HUES64 (cell line): ENCODE measurements at regions not wholly inside any gene's neighbourhood (a gene's known extent, or its start where the extent isn't known, plus 50 kb on each side); places are given as distances from the start of the nearest gene placed in this dataset.
"Not testable (repeated sequence)": the region's sequence is repeated elsewhere in the genome, so short reads cannot be mapped to it uniquely, and the experiment has no call there.

ENCODE experiments used
- H3K27ac ChIP-seq: 2 replicates; pipeline ENCODE4 v1.7.0; 2013; ENCODE audit warnings: low read depth, low read length, inconsistent platforms
- H3K27me3 ChIP-seq: 2 replicates; pipeline ENCODE4 v1.6.1; 2013; ENCODE audit warnings: mild to moderate bottlenecking, low read length; ENCODE audit not compliant: insufficient read depth
- H3K36me3 ChIP-seq: 2 replicates; pipeline ENCODE4 v1.6.1; 2013; ENCODE audit warnings: mild to moderate bottlenecking, low read length; ENCODE audit not compliant: insufficient read depth
- H3K4me1 ChIP-seq: 2 replicates; pipeline ENCODE4 v1.6.1; 2013; ENCODE audit warnings: mild to moderate bottlenecking, low read length, moderate library complexity; ENCODE audit not compliant: insufficient read depth
- H3K4me3 ChIP-seq: 2 replicates; pipeline ENCODE4 v1.5.1; 2013; ENCODE audit warnings: mild to moderate bottlenecking, low read length, moderate library complexity
- H3K9ac ChIP-seq: 2 replicates; pipeline ENCODE4 v1.6.1; 2013; ENCODE audit warnings: mild to moderate bottlenecking, low read depth, low read length
- H3K9me3 ChIP-seq: 2 replicates; pipeline ENCODE4 v1.6.1; 2013; ENCODE audit warnings: low read depth, low read length; ENCODE audit not compliant: insufficient read depth
- WGBS: fragments of 150-250, 120-280 bp; methylation state at CpG from one replicate; pipeline ENCODE4 v1.1.7; 2013; ENCODE audit warnings: missing lambda C conversion rate; 5-methylcytosine and 5-hydroxymethylcytosine counted together

DNA sequence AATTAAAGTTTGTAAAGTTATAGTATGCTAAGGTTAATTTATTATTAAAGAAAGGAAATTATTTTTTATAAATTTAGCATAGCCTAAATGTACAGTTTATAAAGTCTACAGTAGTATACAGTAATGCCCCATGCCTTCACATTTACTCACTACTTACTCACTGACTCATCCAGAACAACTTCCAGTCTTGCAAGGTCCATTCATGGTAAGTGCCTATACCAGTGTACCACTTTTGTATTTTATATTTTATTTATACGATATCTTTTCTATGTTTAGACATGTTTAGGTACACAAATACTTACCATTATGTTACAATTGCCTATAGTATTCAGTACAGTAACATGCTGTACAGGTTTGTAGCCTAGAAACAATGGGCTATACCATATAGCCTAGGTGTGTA lies 95.1 kb upstream of the GRIN2B start:
- Histone ChIP-seq H3K27me3 (no peaks in the 10 kb centered on the region), H3K36me3 (no peaks in the 10 kb centered on the region), H3K27ac (no peak overlapping the region), H3K9me3 (no peaks in the 10 kb centered on the region), H3K4me1 (peaks cover 4% of the 10 kb centered on the region; the same call in 1 of the 2 replicates), H3K4me3 (no peak overlapping the region), H3K9ac (no peak overlapping the region)
- WGBS = no CpG with 5 or more reads among the region's 1 CpG

DNA sequence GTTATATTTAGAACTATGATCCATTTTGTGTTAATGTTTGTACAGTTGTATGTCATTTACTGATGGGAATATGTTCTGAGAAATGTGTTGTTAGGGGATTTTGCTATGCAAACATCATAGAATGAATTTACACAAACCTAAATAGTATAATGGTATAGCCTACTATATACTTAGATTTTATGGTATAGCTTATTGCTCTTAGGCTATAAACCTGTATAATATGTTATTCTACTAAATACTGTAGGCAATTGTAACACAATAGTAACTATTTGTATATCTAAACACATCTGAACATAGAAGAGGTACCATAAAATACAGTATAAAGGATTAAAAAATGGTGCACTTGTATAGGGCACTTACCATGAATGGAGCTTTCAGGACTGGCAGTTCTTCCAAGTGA lies 105.4 kb upstream of the GRIN2B start:
- Histone ChIP-seq H3K27me3 (no peaks in the 10 kb centered on the region), H3K36me3 (no peaks in the 10 kb centered on the region), H3K9me3 (no peaks in the 10 kb centered on the region), H3K4me1 (no peaks in the 10 kb centered on the region), H3K9ac (no peak overlapping the region), H3K27ac (no peak overlapping the region), H3K4me3 (no peak overlapping the region)

DNA sequence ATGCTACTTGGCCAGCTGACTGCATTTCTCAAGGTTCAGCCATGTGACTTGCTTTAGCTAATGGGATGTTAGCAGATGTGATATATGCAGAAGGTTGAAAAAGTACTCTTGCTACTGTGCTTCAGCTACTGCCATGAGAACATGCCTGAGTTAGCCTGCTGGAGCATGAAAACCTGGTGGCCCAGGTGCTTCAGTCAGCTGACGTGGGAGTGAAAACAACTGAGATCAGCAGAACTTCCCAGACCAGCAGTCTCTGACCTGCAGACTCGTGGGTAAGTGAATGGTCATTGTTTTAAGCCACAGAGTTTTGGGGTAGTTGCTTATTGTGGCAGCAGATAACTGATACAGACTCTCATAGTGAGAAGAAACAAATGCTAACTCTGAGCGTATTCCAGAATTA lies 118.6 kb upstream of the GRIN2B start:
- H3K4me1 ChIP-seq = no peaks in the 10 kb centered on the region
- H3K9me3 ChIP-seq = no peaks in the 10 kb centered on the region
- WGBS = 93% methylated on average over 3 of the region's 3 CpGs
- no peaks in the 10 kb centered on the region for H3K27me3 ChIP-seq
- H3K9ac ChIP-seq = no peak overlapping the region
- H3K27ac ChIP-seq = no peak overlapping the region
- H3K36me3 ChIP-seq = no peaks in the 10 kb centered on the region
- no peak overlapping the region for H3K4me3 ChIP-seq

DNA sequence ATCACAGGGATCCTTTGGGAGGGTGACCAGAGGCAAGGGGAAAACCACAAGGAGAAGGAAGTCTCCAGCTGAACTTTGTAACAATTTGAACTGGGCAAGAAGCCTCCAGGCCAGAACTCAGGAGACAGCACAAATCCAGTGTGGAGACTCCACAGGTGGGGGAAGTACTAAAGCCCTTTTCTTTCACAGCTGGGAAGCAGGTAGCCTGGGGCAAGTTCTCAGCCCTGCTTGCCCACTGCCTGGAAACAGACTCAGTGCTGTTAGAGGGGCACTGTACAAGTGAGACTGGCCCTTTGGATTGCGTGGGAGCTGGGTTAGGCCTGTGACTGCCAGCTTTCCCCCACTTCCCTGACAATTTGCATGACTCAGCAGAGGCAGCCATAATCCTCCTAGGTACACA lies 120.2 kb upstream of the GRIN2B start:
- 93% methylated on average over 1 of the region's 1 CpG for WGBS

DNA sequence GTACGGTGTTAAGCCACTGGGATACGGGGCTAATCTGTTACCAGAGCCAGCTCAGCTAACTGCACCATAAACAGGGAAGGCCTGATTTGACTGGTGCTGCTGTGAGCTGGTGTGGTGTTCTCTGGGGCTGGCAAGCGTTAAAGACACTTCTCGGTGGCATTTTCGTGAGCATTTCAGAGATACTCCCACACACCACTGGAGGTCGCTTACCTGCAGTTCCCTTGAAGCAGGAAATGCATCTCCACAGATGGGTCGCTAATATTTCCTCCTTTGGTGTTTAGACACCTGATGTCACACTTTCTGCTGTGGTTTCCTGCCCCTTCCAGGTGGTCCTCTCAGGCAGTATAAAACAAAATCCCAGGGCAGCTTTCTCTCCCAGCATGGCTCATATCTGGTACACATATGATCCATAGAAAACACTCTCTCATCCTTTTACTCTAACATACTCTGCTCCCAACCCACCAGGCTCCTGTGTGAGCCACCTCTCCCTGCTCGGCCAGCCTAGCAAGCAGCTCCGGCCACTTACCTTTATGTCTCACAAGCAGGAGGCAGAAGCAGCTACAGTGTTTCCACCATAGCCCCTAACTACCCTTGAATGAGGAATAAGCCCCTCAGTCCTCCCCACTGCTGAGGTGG lies 129.9 kb upstream of the GRIN2B start:
- no peaks in the 10 kb centered on the region for H3K9me3 ChIP-seq
- 54% methylated on average over 9 of the region's 9 CpGs for WGBS
- no peaks in the 10 kb centered on the region for H3K36me3 ChIP-seq
- H3K27me3 ChIP-seq = no peaks in the 10 kb centered on the region
- H3K4me3 ChIP-seq = no peak overlapping the region
- no peak overlapping the region for H3K27ac ChIP-seq
- H3K9ac ChIP-seq = no peak overlapping the region
- H3K4me1 ChIP-seq = no peaks in the 10 kb centered on the region

More for the DNA sequence above, 120.2 kb upstream of the GRIN2B start:
- not testable (repeated sequence) for H3K27ac ChIP-seq, H3K27me3 ChIP-seq, H3K4me1 ChIP-seq, H3K9me3 ChIP-seq, H3K9ac ChIP-seq, H3K36me3 ChIP-seq, H3K4me3 ChIP-seq

DNA sequence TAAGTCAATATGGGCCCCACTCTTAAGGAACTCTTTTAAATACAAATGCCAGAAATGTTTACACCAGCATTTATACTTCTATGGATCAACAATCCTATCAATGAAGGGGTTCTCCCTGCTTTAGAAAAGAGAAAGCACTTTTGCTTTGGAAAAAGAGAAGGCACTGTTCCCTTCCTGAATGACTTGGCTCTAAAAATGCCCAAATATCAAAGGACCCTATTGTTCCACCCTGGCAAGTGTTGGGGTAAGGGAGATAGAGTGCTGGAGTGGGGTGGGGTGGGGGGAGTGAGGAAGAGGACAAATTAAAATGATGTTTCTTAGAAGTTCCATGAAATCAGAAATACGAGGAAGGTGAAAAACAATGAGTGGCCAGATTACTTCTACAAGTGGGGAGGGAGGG lies 131.6 kb upstream of the GRIN2B start:
- Histone ChIP-seq H3K9me3 (no peaks in the 10 kb centered on the region), H3K36me3 (no peaks in the 10 kb centered on the region), H3K27ac (no peak overlapping the region), H3K9ac (no peak overlapping the region), H3K27me3 (no peaks in the 10 kb centered on the region), H3K4me3 (no peak overlapping the region), H3K4me1 (no peaks in the 10 kb centered on the region)
- WGBS = 100% methylated on average over 1 of the region's 1 CpG

DNA sequence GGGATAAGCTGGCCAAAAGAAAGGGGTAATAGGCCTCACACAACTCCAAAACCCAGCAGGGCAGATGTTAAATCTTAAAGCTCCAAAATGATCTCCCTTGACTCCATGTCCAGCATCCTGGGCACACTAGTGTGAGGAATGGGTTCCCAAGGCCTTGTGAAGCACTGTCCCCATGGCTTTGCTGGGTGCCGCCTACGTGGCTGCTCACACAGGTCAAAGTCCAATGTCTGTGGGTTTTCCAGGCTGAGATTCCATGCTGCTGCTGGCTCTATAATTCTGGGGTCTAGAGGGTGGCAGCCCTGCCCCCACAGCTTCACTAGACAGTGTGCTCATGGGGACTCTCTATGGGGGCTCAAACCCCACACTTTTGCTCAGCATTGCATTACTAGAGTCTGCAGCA lies 145.3 kb upstream of the GRIN2B start:
- Histone ChIP-seq H3K4me1 (no peaks in the 10 kb centered on the region), H3K9ac (no peak overlapping the region), H3K4me3 (no peak overlapping the region), H3K9me3 (0 out of 2 replicates have a peak, but pooled peaks cover 7% of the 10 kb centered on the region), H3K36me3 (no peaks in the 10 kb centered on the region), H3K27me3 (no peaks in the 10 kb centered on the region), H3K27ac (no peak overlapping the region)
- WGBS = 92% methylated on average over 2 of the region's 2 CpGs

DNA sequence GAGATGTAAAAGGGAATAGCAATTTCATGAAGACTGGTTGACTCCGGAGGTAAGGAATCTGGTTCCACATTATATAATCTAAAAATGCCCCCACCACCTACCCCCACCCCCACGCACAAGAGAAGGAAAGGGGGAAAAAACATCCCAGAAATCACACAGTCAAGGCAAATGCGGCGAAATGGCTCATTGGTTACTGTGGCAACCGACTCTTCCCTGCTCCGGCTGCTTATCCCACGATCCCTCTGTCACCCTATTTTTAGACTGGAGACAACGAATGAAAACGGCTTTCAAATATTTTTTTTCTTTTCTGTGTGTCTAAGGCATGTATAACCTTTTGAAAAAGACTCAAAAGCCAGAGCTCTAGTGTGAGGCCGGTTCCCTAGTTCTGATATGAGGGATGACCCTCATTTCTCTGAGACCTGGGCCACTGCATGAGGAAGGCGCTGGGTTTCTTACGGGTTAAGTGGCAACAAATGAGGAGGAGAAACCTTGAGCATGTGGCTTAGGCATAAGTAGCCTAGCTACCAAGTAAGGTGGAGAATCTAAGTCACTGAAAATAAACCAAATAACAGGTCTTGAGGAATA lies 148.3 kb upstream of the GRIN2B start:
- H3K9ac ChIP-seq = no peak overlapping the region
- no peaks in the 10 kb centered on the region for H3K36me3 ChIP-seq
- WGBS = 94% methylated on average over 11 of the region's 12 CpGs

DNA sequence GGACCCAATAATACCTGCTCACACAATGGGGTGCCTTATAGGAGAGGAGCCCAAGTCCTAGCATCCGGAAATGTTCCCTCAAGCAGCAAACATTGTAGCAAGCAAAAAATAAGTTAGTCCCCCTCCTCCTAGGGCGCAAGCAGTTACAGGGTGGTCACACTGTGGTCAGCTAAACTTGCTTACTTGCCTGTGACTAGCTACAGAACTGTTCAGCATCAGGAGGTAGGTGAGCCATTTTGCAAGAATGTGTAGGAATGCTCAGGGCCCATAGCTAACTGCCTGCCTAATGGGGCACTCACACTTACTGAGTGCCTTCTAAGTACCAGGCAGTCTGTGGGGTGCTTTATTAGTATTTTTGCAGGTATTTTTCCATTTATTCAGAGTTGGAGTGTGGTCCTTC lies 154.6 kb upstream of the GRIN2B start:
- Histone ChIP-seq H3K27ac (no peak overlapping the region), H3K27me3 (no peaks in the 10 kb centered on the region), H3K4me1 (no peaks in the 10 kb centered on the region), H3K9ac (no peak overlapping the region), H3K4me3 (no peak overlapping the region), H3K36me3 (no peaks in the 10 kb centered on the region), H3K9me3 (no peaks in the 10 kb centered on the region; the same call in 1 of the 2 replicates)
- WGBS = 96% methylated on average over 2 of the region's 2 CpGs

More for the DNA sequence above, 148.3 kb upstream of the GRIN2B start:
- Histone ChIP-seq H3K9me3 (no peaks in the 10 kb centered on the region; the same call in 1 of the 2 replicates), H3K4me3 (no peak overlapping the region), H3K27me3 (no peaks in the 10 kb centered on the region), H3K27ac (no peak overlapping the region), H3K4me1 (no peaks in the 10 kb centered on the region)

DNA sequence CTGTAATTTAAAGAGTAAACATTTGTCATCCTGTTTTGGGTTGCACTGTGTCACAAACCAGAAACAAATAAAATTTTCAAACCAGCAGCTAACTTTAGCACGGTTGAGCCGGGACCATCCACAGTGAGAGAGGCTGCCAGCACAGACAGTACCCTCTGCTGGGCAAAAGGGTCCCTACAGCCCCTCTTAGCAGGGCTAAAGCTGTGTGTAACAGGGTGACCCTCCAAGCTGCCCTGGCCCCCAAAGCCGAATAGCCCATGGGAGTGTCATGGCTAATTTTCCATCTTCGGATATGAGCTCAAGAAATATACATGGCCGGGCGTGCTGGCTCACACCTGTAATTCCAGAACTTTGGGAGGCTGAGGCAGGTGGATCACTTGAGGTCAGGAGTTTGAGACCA lies 157.1 kb upstream of the GRIN2B start:
- no peak overlapping the region for H3K27ac ChIP-seq
- H3K4me1 ChIP-seq = no peaks in the 10 kb centered on the region
- no peaks in the 10 kb centered on the region for H3K9me3 ChIP-seq
- H3K36me3 ChIP-seq = no peaks in the 10 kb centered on the region
- no peak overlapping the region for H3K4me3 ChIP-seq
- H3K9ac ChIP-seq = no peak overlapping the region
- WGBS = 84% methylated on average over 6 of the region's 6 CpGs
- no peaks in the 10 kb centered on the region for H3K27me3 ChIP-seq

DNA sequence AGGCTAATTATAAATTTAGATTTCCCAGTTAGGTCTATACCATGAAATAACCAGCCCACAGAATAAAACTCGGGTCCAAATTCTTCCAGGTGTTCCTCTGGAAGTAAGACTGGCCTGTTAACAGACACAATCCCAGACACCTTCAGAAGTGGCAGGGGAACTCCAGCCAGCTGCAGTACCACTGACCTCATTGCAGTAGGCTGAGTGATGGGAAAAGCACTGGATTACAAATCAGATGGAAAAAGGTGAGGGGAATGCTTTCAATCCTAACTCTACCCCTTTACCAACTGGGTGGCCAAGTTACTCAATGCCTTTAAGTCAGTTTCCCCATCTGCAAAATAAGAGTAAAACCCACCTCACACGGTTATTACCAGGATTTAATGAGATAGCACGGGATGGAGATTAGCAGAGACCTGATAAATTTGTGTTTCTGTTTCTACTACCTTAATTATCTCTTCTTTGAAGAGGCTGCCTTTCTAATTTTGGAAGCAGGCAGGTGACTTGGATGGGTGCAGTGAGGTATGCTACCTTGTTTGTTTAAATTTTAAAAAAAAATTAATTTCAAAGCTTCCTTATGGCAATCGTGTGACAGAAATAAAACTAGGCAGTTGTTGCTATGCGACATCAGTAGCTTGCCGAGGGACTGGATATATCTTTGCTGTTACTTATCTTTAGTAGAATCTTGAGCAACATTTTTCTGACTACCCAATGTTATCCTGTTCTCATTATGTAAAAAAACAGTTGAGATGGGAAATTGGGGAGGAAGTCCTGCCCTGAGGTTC lies 167.3 kb upstream of the GRIN2B start:
- H3K4me3 ChIP-seq = no peak overlapping the region
- H3K9me3 ChIP-seq = no peaks in the 10 kb centered on the region
- H3K9ac ChIP-seq = no peak overlapping the region
- whole genome bisulfite sequencing = 95% methylated on average over 4 of the region's 6 CpGs
- no peaks in the 10 kb centered on the region for H3K36me3 ChIP-seq
- no peaks in the 10 kb centered on the region for H3K27me3 ChIP-seq
- H3K27ac ChIP-seq = no peak overlapping the region
- H3K4me1 ChIP-seq = peaks cover 30% of the 10 kb centered on the region
